BJ (cell line): ENCODE measurements at regions not wholly inside any gene's neighbourhood (a gene's known extent, or its start where the extent isn't known, plus 50 kb on each side); places are given as distances from the start of the nearest gene placed in this dataset.

Experiments used
- CTCF ChIA-PET: fragments of 350-600 bp; formaldehyde crosslinking; extraction: SDS; loops from one replicate; lab custom pipeline; 2021; ENCODE audit warnings: antibody characterized with exemption, inconsistent platforms; lab: Yijun Ruan, JAX
- POLR2A ChIA-PET: fragments of 300-600 bp; sonication (Branson Sonifier 250); formaldehyde crosslinking; extraction: SDS; loops from one replicate; lab custom pipeline; 2021; ENCODE audit warnings: antibody characterized with exemption; lab: Charles Lee
- DNase-seq: peaks from one replicate; pipeline ENCODE4 v3.0.0-alpha.2; 2011; ENCODE audit warnings: low read depth
- H3K27me3 ChIP-seq: 2 replicates; pipeline ENCODE4 v1.6.0; 2011; ENCODE audit warnings: low read length; ENCODE audit not compliant: control insufficient read depth, insufficient read depth
- H3K36me3 ChIP-seq: 2 replicates; pipeline ENCODE4 v1.5.1; 2011; ENCODE audit warnings: low read length; ENCODE audit not compliant: control insufficient read depth, insufficient read depth
- H3K4me3 ChIP-seq: 2 replicates; pipeline ENCODE4 v1.5.1; 2011; ENCODE audit warnings: low read depth, mild to moderate bottlenecking, control low read depth, low read length
- CTCF ChIP-seq: IDR thresholded peaks from 2 replicates; pipeline ENCODE4 v1.5.1; 2011; ENCODE audit warnings: low read depth, mild to moderate bottlenecking, control low read depth, inconsistent platforms, low read length, moderate library complexity; ENCODE audit not compliant: insufficient read depth

GRCh38 chr20:12928358-12928754 lies 80.4 kb upstream of the SPTLC3 start:
- peaks cover 3% of the 10 kb centered on the region for H3K27me3 ChIP-seq
- ChIA-PET CTCF (interaction anchor here (0.7 to 2.7 kb wide), 6 partner anchors 38 to 1124 kb away, joined by 3 to 7 read pairs (median 4); no protein-coding TSS in a partner anchor), POLR2A (no interaction called here)
- DNase-seq = no peak
- no peak overlapping the region for H3K4me3 ChIP-seq
- no peaks in the 10 kb centered on the region for H3K36me3 ChIP-seq
- TF ChIP-seq CTCF = no peak

GRCh38 chr20:12928755-12929401 lies 79.9 kb upstream of the SPTLC3 start:
- Histone ChIP-seq H3K4me3 (no peak overlapping the region), H3K27me3 (peaks cover 3% of the 10 kb centered on the region), H3K36me3 (no peaks in the 10 kb centered on the region)
- no peak for TF ChIP-seq CTCF
- no peak for DNase-seq
- CTCF ChIA-PET = interaction anchor here (1.2 to 2.7 kb wide), 6 partner anchors 14 to 180 kb away, joined by 3 to 7 read pairs (median 4); no protein-coding TSS in a partner anchor
- POLR2A ChIA-PET = interaction anchor here (0.8 kb wide), 1 partner anchor 12 kb away, joined by 3 read pairs; no protein-coding TSS in a partner anchor

DNA sequence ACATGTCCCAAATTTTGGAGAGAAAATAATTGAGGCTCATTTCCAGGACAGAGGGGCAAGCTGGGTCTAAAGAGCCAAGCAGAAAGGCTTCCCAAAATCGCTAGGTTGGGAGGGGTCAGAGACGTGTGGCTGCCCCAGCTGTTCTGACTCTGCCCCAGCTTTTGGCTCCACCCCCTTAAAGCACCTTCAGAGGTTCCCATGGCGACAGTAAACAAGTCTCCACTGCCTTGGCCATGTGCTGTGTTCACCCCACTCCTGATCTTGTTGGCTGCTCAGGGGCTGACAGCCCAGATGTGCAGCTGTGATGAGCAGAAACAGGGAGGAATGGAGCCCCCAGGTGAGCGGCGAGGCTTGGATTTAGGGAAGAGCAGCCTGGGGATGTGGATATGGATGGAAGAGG lies 72.8 kb upstream of the SPTLC3 start:
- TF ChIP-seq CTCF = no peak
- ChIA-PET POLR2A (no interaction called here), CTCF (interaction anchor here (0.7 to 1.5 kb wide), 3 partner anchors 11 to 1846 kb away, joined by 3 to 4 read pairs (median 3); no protein-coding TSS in a partner anchor)
- H3K4me3 ChIP-seq = no peak overlapping the region
- H3K36me3 ChIP-seq = no peaks in the 10 kb centered on the region
- DNase-seq = no peak
- no peaks in the 10 kb centered on the region; the same call in 1 of the 2 replicates for H3K27me3 ChIP-seq

GRCh38 chr20:12936524-12936923 lies 72.2 kb upstream of the SPTLC3 start:
- Histone ChIP-seq H3K27me3 (no peaks in the 10 kb centered on the region; the same call in 1 of the 2 replicates), H3K36me3 (no peaks in the 10 kb centered on the region), H3K4me3 (no peak overlapping the region)
- ChIA-PET CTCF (interaction anchor here (0.7 to 1.5 kb wide), 2 partner anchors 29 to 1845 kb away, joined by 3 read pairs; no protein-coding TSS in a partner anchor), POLR2A (no interaction called here)
- no peak for DNase-seq
- no peak for TF ChIP-seq CTCF

- TF ChIP-seq CTCF = no peak
- Histone ChIP-seq H3K36me3 (no peaks in the 10 kb centered on the region), H3K27me3 (0 out of 2 replicates have a peak, but pooled peaks cover 2% of the 10 kb centered on the region), H3K4me3 (no peak overlapping the region)
- POLR2A ChIA-PET = no interaction called here
- CTCF ChIA-PET = no interaction called here
- no peak for DNase-seq
These were observed 67.7 kb upstream of the SPTLC3 start for GRCh38 chr20:12941025-12941424.
